ENCODE measurements at regions not wholly inside any gene's neighbourhood (a gene's known extent, or its start where the extent isn't known, plus 50 kb on each side); places are given as distances from the start of the nearest gene placed in this dataset.

- TF ChIP-seq, protein P1, sequence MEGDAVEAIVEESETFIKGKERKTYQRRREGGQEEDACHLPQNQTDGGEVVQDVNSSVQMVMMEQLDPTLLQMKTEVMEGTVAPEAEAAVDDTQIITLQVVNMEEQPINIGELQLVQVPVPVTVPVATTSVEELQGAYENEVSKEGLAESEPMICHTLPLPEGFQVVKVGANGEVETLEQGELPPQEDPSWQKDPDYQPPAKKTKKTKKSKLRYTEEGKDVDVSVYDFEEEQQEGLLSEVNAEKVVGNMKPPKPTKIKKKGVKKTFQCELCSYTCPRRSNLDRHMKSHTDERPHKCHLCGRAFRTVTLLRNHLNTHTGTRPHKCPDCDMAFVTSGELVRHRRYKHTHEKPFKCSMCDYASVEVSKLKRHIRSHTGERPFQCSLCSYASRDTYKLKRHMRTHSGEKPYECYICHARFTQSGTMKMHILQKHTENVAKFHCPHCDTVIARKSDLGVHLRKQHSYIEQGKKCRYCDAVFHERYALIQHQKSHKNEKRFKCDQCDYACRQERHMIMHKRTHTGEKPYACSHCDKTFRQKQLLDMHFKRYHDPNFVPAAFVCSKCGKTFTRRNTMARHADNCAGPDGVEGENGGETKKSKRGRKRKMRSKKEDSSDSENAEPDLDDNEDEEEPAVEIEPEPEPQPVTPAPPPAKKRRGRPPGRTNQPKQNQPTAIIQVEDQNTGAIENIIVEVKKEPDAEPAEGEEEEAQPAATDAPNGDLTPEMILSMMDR (conservative IDR thresholded peaks at IDR 0.05), result no peak
These were observed 62.2 kb upstream of the LMO3 start for GRCh38 chr12:16668198-16668597.

More at GRCh38 chr12:16668198-16668597, 62.2 kb upstream of the LMO3 start:
- no peak overlapping the region for H3K14ac ChIP-seq (ENCODE audit: insufficient read depth, low read length)
- Mint-ChIP-seq H3K4me1 (peaks cover 6 to 13% of the 10 kb centered on the region in 2 experiments), H3K4me3 (no peak overlapping the region), H3K27me3 (ENCODE audit: low read depth) (no peaks in the 10 kb centered on the region), H3K9me3 (no peaks in the 10 kb centered on the region), H3K36me3 (ENCODE audit: insufficient read depth in 1 of 3, low read depth in 3 of 3) (no peaks in the 10 kb centered on the region), H3K27ac (no peak overlapping the region)
- H3K79me2 ChIP-seq (ENCODE audit: insufficient read depth, low read length), result no peaks in the 10 kb centered on the region
- no peak overlapping the region for H2AFZ ChIP-seq (ENCODE audit: low read length)
- H3K9ac ChIP-seq (ENCODE audit: extremely low read depth, insufficient read length, low read length), result no peak overlapping the region
- no peak overlapping the region for H3T11ph ChIP-seq (ENCODE audit: low read length)
- no peak overlapping the region for H2BK5ac ChIP-seq (ENCODE audit: insufficient read length, low read length)
- no peaks in the 10 kb centered on the region for H3K27me3 ChIP-seq (ENCODE audit: insufficient read depth, low read length)
- no peak overlapping the region for H2BK120ac ChIP-seq (ENCODE audit: low read depth, low read length, poor library complexity, severe bottlenecking)
- H2BK12ac ChIP-seq (ENCODE audit: insufficient read length, low read depth, low read length), result no peak overlapping the region
- H4K8ac ChIP-seq (replicated peaks; ENCODE audit: insufficient read length, low read depth, low read length), result no peak overlapping the region
- no peaks in the 10 kb centered on the region for H4K20me1 ChIP-seq (ENCODE audit: control insufficient read depth, insufficient read depth, insufficient read length)
- H3K27ac ChIP-seq (ENCODE audit: insufficient read length, low read depth, low read length), result no peak overlapping the region
- no peak overlapping the region for H3K4ac ChIP-seq (ENCODE audit: low read depth, low read length)
- no peak overlapping the region for H3K23ac ChIP-seq (ENCODE audit: insufficient read length, low read depth, low read length)
- H2BK15ac ChIP-seq (ENCODE audit: low read depth, low read length), result no peak overlapping the region
- no peak overlapping the region for H3K56ac ChIP-seq (ENCODE audit: insufficient read length, low read depth, low read length)
- no peaks in the 10 kb centered on the region for H3K9me3 ChIP-seq (ENCODE audit: control insufficient read depth, low read depth, low read length)
- no peak overlapping the region for H2BK20ac ChIP-seq (ENCODE audit: low read depth, low read length, poor library complexity, severe bottlenecking)
- no peak overlapping the region for H3K4me2 ChIP-seq (ENCODE audit: insufficient read depth, insufficient read length, low read length)
- no peak overlapping the region for H4K91ac ChIP-seq (ENCODE audit: insufficient read length, low read depth, low read length)
- H3K23me2 ChIP-seq (ENCODE audit: insufficient read length, low read depth, low read length, poor library complexity, severe bottlenecking), result no peaks in the 10 kb centered on the region
- H2AK5ac ChIP-seq (ENCODE audit: insufficient read length, low read length), result no peak overlapping the region
- no peaks in the 10 kb centered on the region for H3K79me1 ChIP-seq (ENCODE audit: insufficient read depth, low read depth, low read length, poor library complexity, severe bottlenecking)
- DNase-seq, result no peak
- H3K4me1 ChIP-seq (ENCODE audit: insufficient read depth, low read length), result no peaks in the 10 kb centered on the region
- H3K18ac ChIP-seq (ENCODE audit: insufficient read length, low read depth, low read length), result no peak overlapping the region
- no peak overlapping the region for H4K5ac ChIP-seq (ENCODE audit: insufficient read length, low read depth, low read length)
- WGBS (ENCODE audit: extremely low coverage, insufficient read length, low lambda C conversion rate), result no CpG with 5 or more reads among the region's 2 CpGs
